Right cardiac atrium (tissue), 5 donors: ENCODE measurements at regions not wholly inside any gene's neighbourhood (a gene's known extent, or its start where the extent isn't known, plus 50 kb on each side); places are given as distances from the start of the nearest gene placed in this dataset.

Source experiments
- ATAC-seq, 2 donors: fragments of 200-7000 bp; cut with Tn5 transposase; one replicate each; pipeline versions ENCODE4 v1.8.0 to v1.9.1; 2020; ENCODE audit warnings: moderate library complexity in 2 of 2, mild to moderate bottlenecking in 1 of 2
- DNase-seq, 3 donors: peaks; one replicate each; pipeline ENCODE4 v3.0.0-alpha.2; 2020
- H3K27ac ChIP-seq: one replicate; pipeline ENCODE4 v1.5.1; 2013; ENCODE audit warnings: mild to moderate bottlenecking, low read length, control low read depth, moderate library complexity
- H3K27me3 ChIP-seq: one replicate; pipeline ENCODE4 v1.6.1; 2013; ENCODE audit not compliant: control insufficient read depth, insufficient read depth
- H3K4me1 ChIP-seq: one replicate; pipeline ENCODE4 v1.6.1; 2013; ENCODE audit warnings: low read length; ENCODE audit not compliant: control insufficient read depth, insufficient read depth
- H3K4me3 ChIP-seq: one replicate; pipeline ENCODE4 v1.5.1; 2013; ENCODE audit warnings: low read length, control low read depth
- H3K9me3 ChIP-seq: one replicate; pipeline ENCODE4 v1.6.1; 2013; ENCODE audit warnings: low read length; ENCODE audit not compliant: control insufficient read depth
- WGBS: extraction: QIAGEN DNeasy Blood & Tissue Kit; methylation state at CpG from one replicate; pipeline ENCODE4 v1.1.7; 2013; 5-methylcytosine and 5-hydroxymethylcytosine counted together
- intact Hi-C, 4 donors: fragments of 100-400 bp; cut with DNase I; formaldehyde crosslinking; loops; one replicate each; pipeline versions ENCODE4 v1.11.0 to v1.14.0; 2022 to 2023
- donor health status: healthy with polysubstance abuse.
- donor health status: DM: no; HTN: yes; CAD: no.
- donor health status: DM: no; HTN: no; CAD: no.
- donor health status: DM: no; HTN: yes; CAD: no; lungs with severe emphysema.
- donor health status: DM: yes; HTN: yes; CAD: no.

- intact Hi-C loops: no loop called here
Measured at GRCh38 chr2:41772697-41773096, 275.1 kb upstream of the PKDCC start.

GRCh38 chr2:41774011-41774605 is 273.7 kb upstream of the PKDCC start:
- Histone ChIP-seq H3K27ac (no peak overlapping the region), H3K4me1 (no peaks in the 10 kb centered on the region), H3K4me3 (no peak overlapping the region), H3K9me3 (no peaks in the 10 kb centered on the region), H3K27me3 (no peaks in the 10 kb centered on the region)
- ATAC-seq (no peak), DNase-seq (no peak)
- intact Hi-C loops: no loop called here
- whole genome bisulfite sequencing: 86% methylated on average over 3 of the region's 3 CpGs

More at GRCh38 chr2:41772697-41773096, 275.1 kb upstream of the PKDCC start:
- 92% methylated on average over 4 of the region's 4 CpGs for WGBS
- Histone ChIP-seq H3K4me1 (peaks cover 3% of the 10 kb centered on the region), H3K27ac (no peak overlapping the region), H3K9me3 (no peaks in the 10 kb centered on the region), H3K27me3 (no peaks in the 10 kb centered on the region), H3K4me3 (no peak overlapping the region)
- DNase-seq (no peak), ATAC-seq (no peak)

GRCh38 chr2:41775366-41776025 is 272.3 kb upstream of the PKDCC start:
- H3K27me3 ChIP-seq: no peaks in the 10 kb centered on the region
- H3K9me3 ChIP-seq: no peaks in the 10 kb centered on the region
- no peak overlapping the region for H3K4me3 ChIP-seq
- H3K27ac ChIP-seq: no peak overlapping the region
- 67% methylated on average over 4 of the region's 4 CpGs for WGBS
- ATAC-seq (no peak), DNase-seq (no peak)
- intact Hi-C loops: no loop called here
- H3K4me1 ChIP-seq: no peaks in the 10 kb centered on the region

- ATAC-seq (no peak), DNase-seq (no peak)
- intact Hi-C loops: loop anchor here in 2 of 4 donors (10.0 kb wide), 2 partner anchors 375 to 1865 kb away; no protein-coding TSS in a partner anchor
- 42% methylated on average over 3 of the region's 3 CpGs for WGBS
- H3K4me1 ChIP-seq: no peaks in the 10 kb centered on the region
- no peaks in the 10 kb centered on the region for H3K27me3 ChIP-seq
- H3K4me3 ChIP-seq: no peak overlapping the region
- H3K27ac ChIP-seq: no peak overlapping the region
- H3K9me3 ChIP-seq: no peaks in the 10 kb centered on the region
Measured at GRCh38 chr2:41779888-41780287, 267.9 kb upstream of the PKDCC start.

- Histone ChIP-seq H3K4me3 (no peak overlapping the region), H3K9me3 (no peaks in the 10 kb centered on the region), H3K4me1 (no peaks in the 10 kb centered on the region), H3K27ac (no peak overlapping the region), H3K27me3 (no peaks in the 10 kb centered on the region)
- intact Hi-C loops: loop anchor here in 2 of 4 donors (10.0 kb wide), 2 partner anchors 378 to 1868 kb away; no protein-coding TSS in a partner anchor
- ATAC-seq (peak in 1 of 2 donors; percentile 28), DNase-seq (no peak)
- 33% methylated on average over 6 of the region's 6 CpGs for WGBS
Measured at GRCh38 chr2:41782306-41783158, 265.3 kb upstream of the PKDCC start.

- Histone ChIP-seq H3K4me1 (no peaks in the 10 kb centered on the region), H3K9me3 (no peaks in the 10 kb centered on the region), H3K27me3 (no peaks in the 10 kb centered on the region), H3K4me3 (no peak overlapping the region), H3K27ac (no peak overlapping the region)
- DNase-seq (no peak), ATAC-seq (no peak)
- WGBS: 75% methylated on average over 6 of the region's 6 CpGs
- intact Hi-C loops: loop anchor here in 2 of 4 donors (10.0 kb wide), 2 partner anchors 380 to 1870 kb away; no protein-coding TSS in a partner anchor
Measured at GRCh38 chr2:41784496-41784895, 263.3 kb upstream of the PKDCC start.

GRCh38 chr2:41785251-41786022 is 262.4 kb upstream of the PKDCC start:
- intact Hi-C loops: loop anchor here in 2 of 4 donors (10.0 kb wide), 2 partner anchors 381 to 1871 kb away; no protein-coding TSS in a partner anchor
- ATAC-seq: no peak
- no peak for DNase-seq
- Histone ChIP-seq H3K9me3 (no peaks in the 10 kb centered on the region), H3K27me3 (no peaks in the 10 kb centered on the region), H3K4me3 (no peak overlapping the region), H3K4me1 (no peaks in the 10 kb centered on the region), H3K27ac (no peak overlapping the region)
- 61% methylated on average over 10 of the region's 10 CpGs for WGBS

GRCh38 chr2:41791523-41791922 is 256.3 kb upstream of the PKDCC start:
- WGBS: 54% methylated on average over 1 of the region's 1 CpG
- peak; percentile 41 to 71 (median 61) for DNase-seq
- Histone ChIP-seq H3K27me3 (no peaks in the 10 kb centered on the region), H3K4me1 (no peaks in the 10 kb centered on the region), H3K9me3 (no peaks in the 10 kb centered on the region), H3K27ac (no peak overlapping the region), H3K4me3 (no peak overlapping the region)
- ATAC-seq: no peak
- intact Hi-C loops: no loop called here

- Histone ChIP-seq H3K27ac (no peak overlapping the region), H3K27me3 (no peaks in the 10 kb centered on the region), H3K9me3 (no peaks in the 10 kb centered on the region), H3K4me1 (no peaks in the 10 kb centered on the region), H3K4me3 (no peak overlapping the region)
- 64% methylated on average over 1 of the region's 1 CpG for WGBS
- no peak for ATAC-seq
- intact Hi-C loops: no loop called here
- no peak for DNase-seq
Measured at GRCh38 chr2:41803361-41803760, 244.5 kb upstream of the PKDCC start.

GRCh38 chr2:41806286-41806685 is 241.5 kb upstream of the PKDCC start:
- DNase-seq (no peak), ATAC-seq (no peak)
- Histone ChIP-seq H3K27ac (no peak overlapping the region), H3K9me3 (no peaks in the 10 kb centered on the region), H3K4me1 (no peaks in the 10 kb centered on the region), H3K27me3 (no peaks in the 10 kb centered on the region), H3K4me3 (no peak overlapping the region)
- 94% methylated on average over 2 of the region's 2 CpGs for WGBS
- intact Hi-C loops: no loop called here
